ENCODE measurements at regions not wholly inside any gene's neighbourhood (a gene's known extent, or its start where the extent isn't known, plus 50 kb on each side); places are given as distances from the start of the nearest gene placed in this dataset.

DNA sequence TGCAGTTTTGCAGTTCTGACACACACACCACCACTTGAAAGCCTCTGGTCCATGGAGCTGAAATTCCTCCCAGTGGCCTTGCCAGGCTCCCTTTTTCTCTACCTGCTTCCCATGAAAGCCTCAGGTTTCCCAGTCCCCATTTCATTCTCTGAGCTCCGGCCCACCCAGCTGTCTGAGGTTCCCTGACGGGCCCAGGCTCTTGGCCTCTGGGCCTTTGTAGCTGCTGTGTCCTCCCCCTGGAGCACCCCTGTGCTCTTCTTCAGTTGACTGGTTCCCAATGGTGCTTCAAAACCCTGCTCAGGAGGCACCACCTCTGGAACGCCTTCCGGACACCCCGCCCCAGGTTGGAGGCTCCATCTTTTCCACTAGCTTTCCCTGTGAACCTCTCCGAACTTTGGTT, 155.9 kb upstream of the SHB start:
- DNase-seq = no peak

DNA sequence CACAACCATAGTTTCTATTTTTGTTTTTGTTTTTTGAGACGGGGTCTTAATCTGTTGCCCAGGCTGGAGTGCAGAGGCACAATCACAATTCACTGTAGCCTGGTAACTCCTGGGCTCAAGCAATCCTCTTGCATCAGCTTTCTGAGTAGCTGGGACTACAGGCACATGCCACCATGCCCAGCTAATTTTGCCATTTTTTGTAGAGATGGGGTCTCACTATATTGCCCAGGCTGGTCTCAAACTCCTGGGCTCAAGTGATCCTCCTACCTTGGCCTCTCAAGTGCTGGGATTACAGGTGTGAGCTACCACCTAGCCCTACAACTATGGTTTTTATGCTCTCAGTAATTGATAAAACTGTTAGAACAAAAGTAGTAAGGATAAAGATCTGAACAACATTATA, 147.5 kb upstream of the SHB start:
- no peak for DNase-seq

DNA sequence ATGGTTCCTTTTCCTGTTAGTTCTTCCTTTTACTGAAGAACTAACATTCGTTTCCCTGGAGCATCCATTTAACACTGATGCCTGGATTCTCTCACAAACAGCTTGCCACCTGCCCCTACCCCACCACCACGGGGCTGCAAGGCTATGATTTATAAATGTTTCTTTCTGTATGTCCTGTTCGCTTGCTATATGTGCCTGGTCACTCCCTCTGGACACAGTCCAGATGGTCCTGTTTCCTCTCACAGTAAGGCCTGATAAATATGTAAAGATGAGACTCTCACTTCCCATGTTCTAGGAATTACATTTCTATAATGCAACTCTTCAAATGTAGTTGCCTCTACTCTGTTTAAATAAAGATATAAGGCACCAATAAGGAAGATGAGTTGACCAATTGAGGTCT, 146.4 kb upstream of the SHB start:
- DNase-seq = no peak

DNA sequence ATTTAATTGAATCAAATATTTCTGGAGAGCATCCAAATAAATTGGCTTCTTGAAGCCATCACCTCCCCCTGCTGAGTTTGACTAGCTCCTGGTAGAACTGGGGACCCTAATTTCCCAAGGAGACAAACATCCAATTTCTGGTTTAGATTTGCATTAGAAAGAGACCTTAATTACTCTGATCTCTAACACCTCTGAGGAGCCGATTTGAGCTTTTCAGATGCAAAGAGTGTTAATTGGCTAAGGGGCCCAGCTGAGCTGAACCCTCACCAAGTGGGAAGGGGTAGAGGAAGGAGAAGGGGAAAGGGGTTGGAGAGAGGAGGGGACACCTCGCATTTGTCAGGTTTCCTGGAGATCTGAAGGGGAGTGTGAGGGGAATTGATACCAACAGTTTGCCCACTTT, 145.4 kb upstream of the SHB start:
- no peak for DNase-seq

DNA sequence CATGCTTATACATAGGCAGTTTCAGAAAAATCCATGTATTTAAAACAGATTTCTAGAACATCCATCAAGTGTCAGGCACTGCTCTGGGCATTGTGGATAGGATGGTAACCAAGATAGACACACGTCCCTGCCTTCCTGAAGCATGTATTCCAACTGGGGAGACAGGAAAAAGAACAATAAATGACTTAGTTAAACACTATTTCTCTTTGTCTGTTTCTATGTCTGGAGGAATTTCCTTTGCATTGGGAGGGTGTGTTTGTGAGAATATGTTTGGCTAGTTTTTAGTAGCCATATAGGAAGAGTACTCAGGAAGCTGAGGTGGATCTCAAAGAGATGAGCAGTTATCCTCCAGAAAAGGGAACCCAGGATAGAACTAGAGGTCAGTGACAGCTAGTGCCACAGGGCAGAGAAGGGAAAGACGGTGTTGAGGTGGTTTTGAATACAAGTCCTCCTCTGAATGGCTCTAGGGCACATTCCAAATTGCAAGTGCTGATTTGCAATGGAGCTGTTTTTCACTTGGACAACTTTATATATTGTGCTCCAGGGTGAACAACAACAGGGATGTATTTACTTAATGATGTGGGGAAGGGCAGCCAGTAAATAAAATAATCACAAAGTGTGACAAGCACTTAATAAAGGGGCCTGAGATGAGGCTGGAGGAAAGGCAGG, 144.7 kb upstream of the SHB start:
- no peak for DNase-seq

DNA sequence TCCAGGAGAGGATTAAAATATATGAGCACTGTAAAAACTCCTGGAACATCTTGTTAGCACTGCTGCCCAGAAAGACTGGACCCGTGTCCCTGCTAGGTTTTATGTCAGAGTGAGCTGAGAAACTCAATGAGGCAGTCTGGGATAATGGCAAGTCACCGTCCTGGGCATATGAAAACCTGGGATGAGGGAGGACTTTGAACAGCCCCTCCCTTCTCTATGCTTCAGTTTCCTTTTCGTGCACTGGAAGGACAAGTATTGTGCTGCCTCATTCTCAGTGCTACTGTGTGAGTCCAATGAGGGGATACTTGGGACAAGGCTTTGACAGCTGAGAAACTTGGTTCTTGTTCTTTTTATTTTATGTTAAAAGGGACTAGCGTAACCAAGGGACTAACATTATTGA, 143.0 kb upstream of the SHB start:
- no peak for DNase-seq

DNA sequence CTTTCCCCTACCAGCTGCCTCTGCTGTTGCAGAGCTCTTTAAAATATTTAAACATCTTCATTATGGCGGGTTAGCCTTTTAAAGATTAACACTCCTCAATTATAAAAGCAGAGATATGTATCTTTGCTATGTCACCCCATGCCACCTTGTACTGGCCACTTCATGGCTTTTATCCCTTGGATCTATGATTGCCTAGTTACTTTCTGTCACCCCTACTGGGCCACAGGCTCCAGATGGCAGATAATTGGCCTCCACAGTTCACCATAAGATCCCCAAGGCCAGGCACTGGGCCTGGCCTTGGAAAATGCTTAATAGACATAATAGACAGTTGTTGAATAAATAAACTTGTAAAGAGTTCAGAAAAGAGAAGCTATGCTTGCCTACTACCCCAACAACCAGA, 142.0 kb upstream of the SHB start:
- no peak for DNase-seq

DNA sequence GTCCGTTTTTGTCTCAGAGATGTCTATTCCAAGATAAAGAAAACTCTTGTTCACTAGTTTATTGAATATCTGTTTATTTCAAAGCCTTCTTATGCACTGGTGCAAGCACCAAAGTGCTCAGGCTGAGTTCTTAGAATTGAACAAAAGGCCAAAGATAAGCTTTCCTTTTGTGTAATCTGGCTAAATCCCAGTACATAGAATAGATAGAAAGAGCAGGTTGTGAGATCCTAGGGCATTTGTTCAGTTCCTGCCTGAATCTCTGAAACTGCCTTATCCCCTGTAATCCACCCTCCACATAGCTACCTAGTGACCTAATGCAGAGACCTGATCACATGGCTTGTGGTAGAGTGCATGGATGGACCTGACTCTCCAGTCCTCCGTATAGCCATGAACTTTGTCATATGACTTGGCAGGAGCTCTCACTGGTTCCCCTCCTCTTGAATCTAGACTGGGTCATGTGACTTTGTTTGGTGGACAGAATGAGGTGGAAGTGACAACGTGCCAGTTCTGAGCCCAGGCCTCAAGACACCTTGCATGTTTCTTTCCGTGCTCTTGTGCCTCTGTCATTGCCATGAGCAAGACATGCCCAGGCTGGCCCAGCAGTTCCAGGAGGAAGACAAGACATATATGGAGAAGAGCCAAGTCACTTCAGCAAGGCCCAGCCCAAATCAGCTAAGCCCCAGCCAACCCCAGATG, 139.3 kb upstream of the SHB start:
- DNase-seq = no peak

DNA sequence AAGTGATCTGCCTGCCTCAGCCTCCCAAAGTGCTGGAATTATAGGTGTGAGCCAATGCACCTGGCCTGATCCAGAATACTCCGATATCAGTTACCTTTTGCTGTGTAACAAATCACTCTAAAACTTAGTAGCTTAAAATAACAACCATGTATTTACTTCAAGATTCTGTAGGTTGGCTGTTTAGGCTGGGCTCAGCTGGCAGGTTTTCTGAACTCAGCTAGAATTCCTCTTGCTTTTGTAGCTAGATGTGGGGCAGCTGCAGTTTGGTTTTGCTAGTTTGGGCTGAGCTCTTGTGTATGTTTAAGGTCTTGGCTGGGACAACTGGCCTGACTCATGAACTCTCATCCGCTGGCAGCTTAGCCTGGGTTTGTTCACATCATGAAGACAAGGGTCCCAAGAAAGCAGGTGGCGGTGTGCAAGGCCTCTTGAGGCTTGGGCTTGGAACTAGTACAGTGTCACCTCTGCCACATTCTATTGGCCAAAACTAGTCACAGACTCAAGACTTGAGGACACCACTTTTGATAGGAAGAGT, 138.3 kb upstream of the SHB start:
- no peak for DNase-seq

DNA sequence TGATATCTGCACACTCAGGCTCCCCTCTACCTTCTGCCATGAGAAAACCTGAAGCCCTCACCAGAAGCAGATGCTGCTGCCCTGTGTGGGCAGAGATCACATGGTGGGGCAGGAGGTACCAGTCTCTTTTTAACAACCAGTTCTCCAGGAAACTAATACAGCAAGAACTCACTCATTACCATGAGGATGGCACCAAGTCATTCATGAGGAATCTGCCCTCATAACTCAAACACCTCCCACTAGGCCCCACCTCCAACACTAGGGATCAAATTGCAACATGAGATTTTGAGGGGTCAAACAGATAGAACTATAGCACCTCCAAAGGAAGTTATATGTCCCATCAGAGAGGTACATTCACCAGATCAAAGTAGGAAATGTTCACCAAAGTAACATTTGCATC, 136.3 kb upstream of the SHB start:
- no peak for DNase-seq

DNA sequence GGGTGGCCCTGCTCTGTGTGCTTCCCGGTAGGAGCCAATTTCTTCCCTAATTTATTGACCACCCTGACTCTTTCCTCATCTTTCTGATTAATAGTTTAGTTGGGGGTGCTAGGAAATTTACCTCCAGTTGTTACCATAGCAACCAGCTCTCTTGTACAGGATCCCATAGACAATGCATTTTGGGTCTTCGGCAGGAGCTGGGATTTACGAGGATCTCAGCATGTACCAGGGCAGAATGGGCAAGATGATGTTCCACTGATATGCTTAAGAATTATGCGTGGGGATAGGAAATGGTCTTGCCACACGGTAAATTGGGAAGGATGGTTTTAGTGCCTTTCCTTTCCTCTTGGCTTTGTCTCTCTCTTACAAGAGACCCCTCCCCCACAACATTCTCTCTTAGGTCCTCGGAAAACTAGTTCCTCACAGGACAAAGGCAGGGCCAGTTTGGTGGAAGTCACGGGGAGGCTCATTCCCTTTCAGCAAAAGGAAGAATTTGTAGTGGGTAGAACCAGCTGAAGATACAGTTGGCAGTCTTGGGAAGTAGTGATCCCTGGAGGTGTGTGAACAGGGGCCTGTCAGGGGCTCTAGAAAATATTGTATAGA, 133.4 kb upstream of the SHB start:
- DNase-seq = no peak

DNA sequence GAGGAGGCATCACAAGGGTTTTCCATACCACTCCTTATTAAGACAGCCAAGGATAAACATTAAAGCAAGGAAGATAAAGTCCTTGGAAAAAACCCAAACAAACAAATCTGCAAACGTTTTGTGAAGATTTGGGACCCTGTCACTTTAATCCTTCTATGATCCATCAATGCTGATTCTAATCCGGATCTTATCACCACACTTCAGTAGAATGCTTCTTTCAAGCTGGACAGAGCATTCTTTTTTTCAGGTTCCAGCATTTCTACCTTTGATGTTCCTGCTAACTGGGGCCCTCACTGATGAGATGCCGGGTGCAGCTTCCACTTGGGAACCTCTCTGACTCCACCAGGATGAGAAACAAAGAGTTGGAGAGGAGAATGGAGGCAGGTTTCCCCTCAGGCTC, 132.8 kb upstream of the SHB start:
- no peak for DNase-seq

DNA sequence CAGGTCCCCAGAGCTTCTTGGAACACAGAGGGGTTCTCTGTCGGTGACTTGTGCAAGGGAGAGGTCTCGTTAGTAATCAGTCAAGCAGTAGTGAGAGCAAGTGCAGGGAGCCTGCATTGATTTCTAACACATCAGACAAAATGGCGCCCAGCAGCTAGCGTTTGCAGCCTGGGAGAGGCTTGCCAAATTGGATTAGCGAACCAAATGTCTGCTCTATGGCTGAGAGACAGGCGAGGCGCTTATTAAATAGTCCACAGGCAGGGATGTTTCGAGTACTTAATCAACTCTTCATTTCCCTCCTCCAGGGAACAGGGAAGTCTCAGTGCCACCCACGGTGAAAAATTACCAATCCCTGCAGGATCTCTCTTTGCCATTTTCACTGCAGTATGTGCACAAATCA, 131.4 kb upstream of the SHB start:
- no peak for DNase-seq

DNA sequence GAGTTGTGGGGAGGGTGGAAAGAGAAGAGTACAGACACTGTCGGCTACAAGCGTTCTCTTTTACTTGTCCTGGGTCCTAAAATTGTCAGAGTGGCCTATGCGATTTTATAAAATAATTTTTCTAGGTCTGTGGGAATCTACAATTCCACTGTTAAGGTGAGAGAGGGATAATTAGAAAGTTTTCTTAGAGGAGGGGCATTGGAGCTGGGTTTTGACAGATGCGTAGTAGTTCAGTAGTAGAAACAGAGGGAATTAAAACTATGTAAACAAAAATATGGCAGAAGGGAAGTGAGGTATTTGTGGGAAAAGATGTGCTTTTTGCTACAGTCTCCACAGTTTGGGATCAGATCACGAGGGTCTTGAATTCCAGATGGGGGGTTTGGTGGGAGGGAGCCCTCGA, 129.1 kb upstream of the SHB start:
- no peak for DNase-seq

DNA sequence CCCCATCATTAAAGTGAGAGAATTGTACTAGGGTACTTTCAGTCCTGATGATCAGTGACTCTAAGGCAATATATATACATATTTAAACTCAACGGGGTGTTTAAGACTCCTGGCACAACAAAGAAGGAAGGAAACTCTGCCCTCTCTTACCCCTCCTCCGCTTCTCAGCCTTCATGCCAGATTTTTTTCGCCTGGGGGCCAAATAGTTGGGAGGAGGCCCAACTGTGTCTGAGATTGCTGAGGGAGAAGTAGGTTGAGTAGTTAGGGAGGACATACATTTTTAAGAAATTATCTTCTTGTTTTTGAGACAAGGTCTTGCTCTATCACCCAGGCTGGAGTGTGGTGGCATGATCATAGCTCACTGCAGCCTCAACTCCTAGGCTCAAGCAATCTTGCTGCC, 127.7 kb upstream of the SHB start:
- no peak for DNase-seq

DNA sequence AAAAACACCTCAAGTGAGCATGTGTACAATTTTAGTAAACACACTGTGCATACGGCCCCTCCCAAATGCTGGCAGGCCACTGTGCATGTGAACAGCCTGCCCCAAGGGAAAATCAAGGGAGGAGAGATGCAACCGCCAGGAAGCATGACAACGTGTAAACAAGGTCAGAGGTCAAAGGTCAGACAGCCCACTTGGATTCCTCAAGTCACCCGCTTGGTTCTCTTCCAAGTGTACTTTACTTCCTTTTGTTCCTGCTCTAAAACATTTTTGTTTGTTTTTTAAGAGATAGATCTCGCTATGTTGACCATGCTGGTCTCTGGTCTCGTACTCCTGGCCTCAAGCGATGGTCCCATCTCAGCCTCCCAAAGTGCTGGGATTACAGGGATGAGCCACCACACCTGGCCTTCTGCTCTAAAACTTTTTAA, 126.7 kb upstream of the SHB start:
- no peak for DNase-seq

DNA sequence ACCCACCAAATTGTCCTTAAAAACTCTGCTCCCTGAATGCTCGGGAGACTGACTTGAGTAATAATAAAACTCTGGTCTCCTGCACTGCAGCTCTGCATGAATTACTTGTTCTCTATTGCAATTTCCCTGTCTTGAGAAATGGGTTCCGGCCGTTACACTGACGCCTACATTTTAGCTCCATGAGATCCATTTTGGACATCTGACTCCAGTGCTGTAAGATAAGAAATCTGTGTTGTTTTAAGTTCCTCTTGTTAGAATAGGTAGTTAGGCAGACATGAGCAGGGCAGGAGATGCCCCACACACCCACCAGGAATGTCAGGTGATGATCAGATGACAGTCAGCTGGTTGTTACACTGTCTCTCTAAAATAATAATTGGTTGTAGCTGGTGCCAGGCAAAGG, 125.8 kb upstream of the SHB start:
- DNase-seq = no peak

DNA sequence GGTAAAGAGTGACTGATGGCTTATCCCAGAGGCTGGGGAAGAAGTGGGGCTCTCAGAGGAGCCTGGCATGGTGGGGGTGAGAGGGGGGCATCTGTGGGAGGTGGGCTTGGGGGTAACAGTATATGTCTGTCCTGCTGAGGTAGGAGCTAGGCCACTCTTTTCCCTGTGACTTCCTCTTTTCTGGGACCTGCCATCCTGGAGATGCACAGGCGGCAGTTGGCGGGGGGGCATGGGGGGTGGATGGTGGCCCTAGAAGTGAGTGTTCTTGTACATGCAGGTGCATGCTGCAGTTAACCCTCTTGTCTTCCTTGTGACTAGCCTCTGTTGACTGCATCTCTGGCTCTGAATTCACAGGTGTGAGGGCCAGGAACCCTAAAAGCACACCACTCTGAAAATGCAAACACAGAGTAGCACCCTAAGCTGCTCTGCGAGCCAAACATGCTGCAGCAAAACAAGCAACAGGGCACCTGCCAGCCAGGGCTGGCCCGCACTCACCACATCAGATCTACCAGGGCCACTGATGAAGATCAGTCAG, 123.8 kb upstream of the SHB start:
- DNase-seq = no peak

DNA sequence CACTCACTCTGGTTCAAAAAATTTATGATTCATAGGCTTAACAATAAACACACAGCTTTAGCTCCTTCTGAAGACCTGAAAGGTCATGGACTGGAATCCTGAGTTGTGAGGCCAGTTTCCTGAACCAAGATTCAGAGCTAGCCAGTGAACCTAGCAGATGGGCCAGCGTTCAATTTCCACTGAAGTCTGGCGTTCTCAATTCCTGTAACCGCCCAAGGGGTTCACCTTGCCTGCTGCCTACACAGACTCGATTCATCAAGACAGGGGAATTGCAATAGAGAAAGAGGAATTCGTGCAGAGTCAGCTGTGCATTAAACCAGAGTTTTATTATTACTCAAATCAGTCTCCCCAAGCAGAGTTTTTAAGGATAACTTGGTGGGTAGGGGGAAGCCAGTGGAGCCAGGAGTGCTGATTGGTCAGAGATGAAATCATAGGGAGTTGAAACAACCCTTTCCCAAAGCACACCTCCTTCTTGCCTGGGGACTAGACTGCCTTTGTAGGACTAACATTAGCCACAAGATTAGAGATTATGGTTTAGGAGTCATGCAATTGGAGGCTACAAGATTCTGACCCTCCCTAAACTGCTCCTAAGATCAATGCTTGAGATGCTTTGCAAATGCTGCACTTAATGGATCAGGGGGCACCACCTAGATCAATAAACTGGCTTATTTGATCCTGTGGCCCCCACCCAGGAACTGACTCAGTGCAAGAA, 117.5 kb upstream of the SHB start:
- no peak for DNase-seq

DNA sequence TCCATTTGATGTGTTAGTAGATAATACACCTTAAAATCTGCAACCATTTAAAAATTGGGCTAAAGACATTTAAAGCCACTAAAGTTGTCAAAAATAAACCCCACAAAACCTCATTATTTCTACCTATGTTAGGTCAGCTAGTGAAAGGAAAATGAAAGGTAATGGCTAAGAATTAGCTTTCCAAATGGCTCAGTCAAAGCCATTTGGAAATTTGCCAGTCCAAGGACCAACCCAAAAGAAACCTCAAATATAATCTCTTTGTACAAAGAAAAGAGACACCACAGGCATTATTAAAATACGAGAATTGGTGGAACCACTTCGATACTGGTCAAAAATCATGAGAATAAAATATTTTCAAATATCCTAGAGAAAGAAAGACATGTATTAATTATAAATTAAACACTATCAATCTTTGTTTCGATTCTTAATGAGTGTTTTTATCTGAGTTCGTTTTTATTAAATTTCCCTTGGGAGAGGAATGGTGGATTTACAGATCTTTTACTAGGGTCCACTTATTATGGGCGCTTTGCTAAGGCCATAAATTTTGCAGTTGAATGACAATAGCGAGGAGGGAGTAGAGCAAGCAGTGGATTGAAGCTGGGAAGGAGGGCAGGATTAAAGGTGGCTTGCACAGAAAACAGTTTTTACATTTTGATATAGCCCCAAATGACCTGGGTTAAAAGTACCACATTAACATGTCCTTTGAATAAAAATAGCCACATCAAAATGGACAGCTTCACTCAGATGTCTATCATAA, 116.8 kb upstream of the SHB start:
- DNase-seq = no peak

DNA sequence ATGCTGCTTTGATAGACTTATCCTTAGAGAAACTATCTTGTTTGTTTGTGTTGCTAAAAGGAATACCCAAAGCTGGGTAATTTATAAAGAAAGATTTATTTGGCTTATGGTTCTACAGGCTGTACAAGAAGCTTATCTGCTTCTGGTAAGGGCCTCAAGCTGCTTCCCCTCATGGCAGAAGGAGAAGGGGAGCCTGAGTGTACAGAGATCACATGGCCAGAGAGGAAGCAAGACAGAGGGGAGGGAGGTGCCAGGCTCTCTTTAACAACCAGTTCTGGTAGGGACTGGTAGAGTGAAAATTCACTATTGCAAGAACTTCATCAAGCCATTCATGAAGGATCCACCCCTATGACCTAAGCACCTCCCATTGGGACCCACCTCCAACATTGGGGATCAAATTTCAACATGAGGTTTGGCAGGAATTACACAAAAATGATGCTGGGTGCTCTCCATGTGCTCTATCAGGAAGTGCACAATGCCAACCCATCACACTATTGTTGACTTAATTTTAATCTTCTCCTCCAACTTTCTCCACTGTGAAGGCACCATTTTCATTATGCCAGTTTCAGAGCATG, 115.1 kb upstream of the SHB start:
- no peak for DNase-seq

DNA sequence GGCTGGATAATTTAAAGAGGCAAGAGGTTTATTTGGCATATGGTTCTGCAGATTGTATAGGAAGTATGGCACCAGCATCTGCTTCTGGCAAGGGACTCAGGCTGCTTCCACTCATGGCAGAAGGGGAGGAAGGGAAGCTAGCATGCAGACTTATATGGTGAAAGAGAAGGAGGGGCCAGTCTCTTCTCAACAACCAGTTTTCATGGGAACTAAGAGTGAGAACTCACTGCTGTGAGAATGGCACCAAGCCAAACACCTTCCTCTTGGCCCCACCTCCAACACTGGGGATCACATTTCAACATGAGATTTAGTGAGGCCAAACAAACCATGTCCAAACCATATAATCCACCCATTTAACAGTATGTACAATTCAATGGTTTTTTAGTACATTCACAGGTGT, 113.3 kb upstream of the SHB start:
- no peak for DNase-seq

Data from CD4-positive, alpha-beta T cell treated with Interleukin-6 for 4 hours (primary cell).